ENCODE measurements at regions not wholly inside any gene's neighbourhood (a gene's known extent, or its start where the extent isn't known, plus 50 kb on each side); places are given as distances from the start of the nearest gene placed in this dataset.

GRCh38 chr6:134510142-134510541 lies 192.2 kb upstream of the SGK1 start:
- H3K27ac ChIP-seq (ENCODE audit: low read length): no peak overlapping the region

GRCh38 chr6:134508862-134509498 lies 191.1 kb upstream of the SGK1 start:
- Histone ChIP-seq H3K4me1 (ENCODE audit: control insufficient read depth, insufficient read depth, low read length) (no peaks in the 10 kb centered on the region), H3K4me3 (ENCODE audit: low read length) (no peak overlapping the region), H3K27ac (ENCODE audit: low read length) (no peak overlapping the region), H3K9me3 (ENCODE audit: control insufficient read depth, insufficient read depth, low read length) (no peaks in the 10 kb centered on the region), H3K27me3 (ENCODE audit: control insufficient read depth, insufficient read depth, low read length) (no peaks in the 10 kb centered on the region), H3K36me3 (ENCODE audit: control insufficient read depth, insufficient read depth, low read length) (no peaks in the 10 kb centered on the region)
- no peak for DNase-seq (ENCODE audit: low read depth, low spot score)
- no CpG with 5 or more reads among the region's 7 CpGs for WGBS (ENCODE audit: insufficient coverage, insufficient read length)

More at GRCh38 chr6:134510142-134510541, 192.2 kb upstream of the SGK1 start:
- no peaks in the 10 kb centered on the region for H3K9me3 ChIP-seq (ENCODE audit: control insufficient read depth, insufficient read depth, low read length)
- no peak overlapping the region for H3K4me3 ChIP-seq (ENCODE audit: low read length)
- H3K27me3 ChIP-seq (ENCODE audit: control insufficient read depth, insufficient read depth, low read length): no peaks in the 10 kb centered on the region
- no CpG with 5 or more reads among the region's 4 CpGs for WGBS (ENCODE audit: insufficient coverage, insufficient read length)
- H3K4me1 ChIP-seq (ENCODE audit: control insufficient read depth, insufficient read depth, low read length): 0 out of 2 replicates have a peak, but pooled peaks cover 2% of the 10 kb centered on the region
- H3K36me3 ChIP-seq (ENCODE audit: control insufficient read depth, insufficient read depth, low read length): no peaks in the 10 kb centered on the region
- DNase-seq (ENCODE audit: low read depth, low spot score): no peak

- no CpG with 5 or more reads among the region's 4 CpGs for WGBS (ENCODE audit: insufficient coverage, insufficient read length)
- Histone ChIP-seq H3K27ac (ENCODE audit: low read length) (no peak overlapping the region), H3K36me3 (ENCODE audit: control insufficient read depth, insufficient read depth, low read length) (no peaks in the 10 kb centered on the region), H3K4me3 (ENCODE audit: low read length) (no peak overlapping the region), H3K4me1 (ENCODE audit: control insufficient read depth, insufficient read depth, low read length) (no peaks in the 10 kb centered on the region), H3K27me3 (ENCODE audit: control insufficient read depth, insufficient read depth, low read length) (no peaks in the 10 kb centered on the region), H3K9me3 (ENCODE audit: control insufficient read depth, insufficient read depth, low read length) (no peaks in the 10 kb centered on the region)
- DNase-seq (ENCODE audit: low read depth, low spot score): no peak
Measured at GRCh38 chr6:134506162-134506561, 188.2 kb upstream of the SGK1 start.

GRCh38 chr6:134503585-134504281 lies 185.8 kb upstream of the SGK1 start:
- DNase-seq (ENCODE audit: low read depth, low spot score): no peak
- Histone ChIP-seq H3K4me3 (ENCODE audit: low read length) (no peak overlapping the region), H3K27me3 (ENCODE audit: control insufficient read depth, insufficient read depth, low read length) (no peaks in the 10 kb centered on the region), H3K9me3 (ENCODE audit: control insufficient read depth, insufficient read depth, low read length) (no peaks in the 10 kb centered on the region), H3K36me3 (ENCODE audit: control insufficient read depth, insufficient read depth, low read length) (no peaks in the 10 kb centered on the region), H3K4me1 (ENCODE audit: control insufficient read depth, insufficient read depth, low read length) (no peaks in the 10 kb centered on the region), H3K27ac (ENCODE audit: low read length) (no peak overlapping the region)
- WGBS (ENCODE audit: insufficient coverage, insufficient read length): no CpG with 5 or more reads among the region's 7 CpGs

DNA sequence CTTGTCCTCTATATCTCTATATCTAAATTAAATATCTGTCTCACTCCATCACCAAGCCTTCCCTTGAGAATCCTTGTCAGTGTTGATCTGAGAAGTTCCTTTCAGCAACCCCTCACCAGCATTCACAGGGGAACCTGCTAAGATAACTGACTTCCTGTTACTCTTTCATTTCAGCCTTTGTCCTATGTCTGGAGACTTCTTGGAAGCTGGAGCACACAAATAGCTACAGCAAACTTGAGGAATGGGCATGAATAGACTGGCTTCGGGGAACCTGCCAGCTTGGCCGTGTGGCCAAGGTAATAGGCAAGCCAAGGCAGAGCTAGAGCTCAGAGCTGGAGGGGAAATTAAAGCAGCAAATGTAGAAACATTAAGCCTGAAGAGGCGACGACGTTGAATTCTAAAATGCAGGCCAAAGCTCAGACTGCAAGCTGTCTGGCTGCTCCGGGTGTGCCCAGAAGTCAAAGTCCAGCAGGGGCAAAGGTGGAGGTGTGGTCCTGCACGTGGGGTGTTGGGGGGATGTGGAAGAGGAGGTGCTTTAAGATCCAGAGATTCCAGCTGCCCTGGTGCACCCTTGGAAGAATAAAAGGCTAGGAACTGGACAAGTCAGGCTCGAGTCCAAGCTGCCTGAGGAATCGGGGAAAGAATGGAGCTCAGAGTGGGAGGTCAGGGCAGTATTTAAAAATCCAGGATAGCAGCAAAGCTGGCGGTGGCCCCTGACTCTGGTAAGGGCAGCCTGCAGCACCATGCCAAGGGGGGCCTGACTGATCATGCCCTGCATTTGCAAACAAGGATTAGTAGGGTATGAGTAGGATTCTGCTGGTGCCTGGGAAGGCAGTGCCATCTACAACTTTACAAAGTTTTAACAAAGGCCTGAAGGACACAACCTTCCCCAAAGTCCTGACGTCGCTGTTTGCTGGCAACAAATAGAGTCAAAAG lies 185.0 kb upstream of the SGK1 start:
- Histone ChIP-seq H3K27me3 (ENCODE audit: control insufficient read depth, insufficient read depth, low read length) (no peaks in the 10 kb centered on the region), H3K4me3 (ENCODE audit: low read length) (no peak overlapping the region), H3K4me1 (ENCODE audit: control insufficient read depth, insufficient read depth, low read length) (no peaks in the 10 kb centered on the region), H3K27ac (ENCODE audit: low read length) (no peak overlapping the region), H3K36me3 (ENCODE audit: control insufficient read depth, insufficient read depth, low read length) (no peaks in the 10 kb centered on the region), H3K9me3 (ENCODE audit: control insufficient read depth, insufficient read depth, low read length) (no peaks in the 10 kb centered on the region)
- no CpG with 5 or more reads among the region's 12 CpGs for WGBS (ENCODE audit: insufficient coverage, insufficient read length)
- DNase-seq (ENCODE audit: low read depth, low spot score): no peak

GRCh38 chr6:134495890-134496248 lies 178.0 kb upstream of the SGK1 start:
- WGBS (ENCODE audit: insufficient coverage, insufficient read length): no CpG with 5 or more reads among the region's 9 CpGs
- Histone ChIP-seq H3K4me3 (ENCODE audit: low read length) (no peak overlapping the region), H3K27me3 (ENCODE audit: control insufficient read depth, insufficient read depth, low read length) (no peaks in the 10 kb centered on the region), H3K27ac (ENCODE audit: low read length) (no peak overlapping the region), H3K9me3 (ENCODE audit: control insufficient read depth, insufficient read depth, low read length) (no peaks in the 10 kb centered on the region), H3K36me3 (ENCODE audit: control insufficient read depth, insufficient read depth, low read length) (no peaks in the 10 kb centered on the region), H3K4me1 (ENCODE audit: control insufficient read depth, insufficient read depth, low read length) (no peaks in the 10 kb centered on the region)
- no peak for DNase-seq (ENCODE audit: low read depth, low spot score)

DNA sequence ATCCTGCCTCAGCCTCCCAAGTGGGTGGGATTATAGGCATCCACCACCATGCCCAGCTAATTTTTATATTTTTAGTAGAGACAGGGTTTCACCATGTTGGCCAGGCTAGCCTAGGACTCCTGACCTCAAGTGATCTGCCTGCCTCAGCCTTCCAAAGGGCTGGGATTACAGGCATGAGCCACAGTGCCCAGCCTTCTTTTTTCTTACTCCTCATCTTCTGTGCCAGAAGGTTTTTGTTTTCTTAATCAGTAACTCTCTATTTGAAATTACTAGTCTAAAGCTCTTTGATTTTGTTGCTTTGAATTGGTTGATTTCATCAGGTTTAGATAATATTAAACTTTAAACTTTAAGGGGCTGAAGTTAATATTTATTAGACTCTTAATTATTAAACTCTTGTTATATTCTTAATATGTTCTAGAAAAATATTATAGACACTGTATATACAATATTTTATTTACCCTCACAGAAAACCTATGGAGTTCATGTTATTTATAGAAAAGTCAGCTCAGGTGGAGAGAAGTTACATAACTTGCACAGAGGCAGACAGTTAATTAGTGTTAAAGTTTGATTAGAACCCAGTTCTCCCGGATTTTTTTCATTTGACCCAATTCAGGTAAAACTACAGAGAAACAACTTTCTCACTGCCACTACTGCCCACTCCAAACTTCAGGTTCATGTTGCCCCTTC lies 177.4 kb upstream of the SGK1 start:
- H3K27me3 ChIP-seq (ENCODE audit: control insufficient read depth, insufficient read depth, low read length): no peaks in the 10 kb centered on the region
- no peaks in the 10 kb centered on the region for H3K9me3 ChIP-seq (ENCODE audit: control insufficient read depth, insufficient read depth, low read length)
- no peak overlapping the region for H3K4me3 ChIP-seq (ENCODE audit: low read length)
- DNase-seq (ENCODE audit: low read depth, low spot score): no peak
- no peaks in the 10 kb centered on the region for H3K4me1 ChIP-seq (ENCODE audit: control insufficient read depth, insufficient read depth, low read length)
- no peaks in the 10 kb centered on the region for H3K36me3 ChIP-seq (ENCODE audit: control insufficient read depth, insufficient read depth, low read length)
- no peak overlapping the region for H3K27ac ChIP-seq (ENCODE audit: low read length)
- WGBS (ENCODE audit: insufficient coverage, insufficient read length): no CpG with 5 or more reads among the region's 1 CpG

DNA sequence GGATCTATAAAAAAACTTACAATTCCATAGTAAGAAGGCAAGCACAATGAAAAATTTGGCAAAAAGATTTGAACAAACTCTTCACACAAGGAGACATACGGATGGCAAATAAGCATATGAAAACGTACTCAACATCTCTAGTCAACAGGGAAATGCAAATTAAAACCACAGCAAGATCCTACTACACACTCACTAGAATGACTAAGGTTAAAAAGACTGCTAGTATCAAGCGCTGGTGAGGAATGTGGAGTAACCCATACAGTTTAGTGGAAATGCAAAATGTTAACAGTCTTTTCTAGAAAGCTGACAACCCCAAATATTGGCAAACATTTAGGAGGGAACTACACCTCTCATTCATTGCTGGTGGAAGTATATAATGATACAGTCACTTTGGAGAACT lies 175.9 kb upstream of the SGK1 start:
- no peak overlapping the region for H3K27ac ChIP-seq (ENCODE audit: low read length)
- H3K27me3 ChIP-seq (ENCODE audit: control insufficient read depth, insufficient read depth, low read length): no peaks in the 10 kb centered on the region
- no peak for DNase-seq (ENCODE audit: low read depth, low spot score)
- no peak overlapping the region for H3K4me3 ChIP-seq (ENCODE audit: low read length)
- H3K9me3 ChIP-seq (ENCODE audit: control insufficient read depth, insufficient read depth, low read length): no peaks in the 10 kb centered on the region
- WGBS (ENCODE audit: insufficient coverage, insufficient read length): no CpG with 5 or more reads among the region's 3 CpGs
- H3K36me3 ChIP-seq (ENCODE audit: control insufficient read depth, insufficient read depth, low read length): no peaks in the 10 kb centered on the region
- no peaks in the 10 kb centered on the region for H3K4me1 ChIP-seq (ENCODE audit: control insufficient read depth, insufficient read depth, low read length)

- no peak for DNase-seq (ENCODE audit: low read depth, low spot score)
- Histone ChIP-seq H3K4me3 (ENCODE audit: low read length) (no peak overlapping the region), H3K27ac (ENCODE audit: low read length) (no peak overlapping the region), H3K9me3 (ENCODE audit: control insufficient read depth, insufficient read depth, low read length) (no peaks in the 10 kb centered on the region), H3K36me3 (ENCODE audit: control insufficient read depth, insufficient read depth, low read length) (no peaks in the 10 kb centered on the region), H3K4me1 (ENCODE audit: control insufficient read depth, insufficient read depth, low read length) (no peaks in the 10 kb centered on the region), H3K27me3 (ENCODE audit: control insufficient read depth, insufficient read depth, low read length) (no peaks in the 10 kb centered on the region)
- no CpG with 5 or more reads among the region's 2 CpGs for WGBS (ENCODE audit: insufficient coverage, insufficient read length)
Measured at GRCh38 chr6:134491477-134491876, 173.6 kb upstream of the SGK1 start.

Data from iPS DF 6.9 (cell line).